ENCODE measurements at regions not wholly inside any gene's neighbourhood (a gene's known extent, or its start where the extent isn't known, plus 50 kb on each side); places are given as distances from the start of the nearest gene placed in this dataset.

DNA sequence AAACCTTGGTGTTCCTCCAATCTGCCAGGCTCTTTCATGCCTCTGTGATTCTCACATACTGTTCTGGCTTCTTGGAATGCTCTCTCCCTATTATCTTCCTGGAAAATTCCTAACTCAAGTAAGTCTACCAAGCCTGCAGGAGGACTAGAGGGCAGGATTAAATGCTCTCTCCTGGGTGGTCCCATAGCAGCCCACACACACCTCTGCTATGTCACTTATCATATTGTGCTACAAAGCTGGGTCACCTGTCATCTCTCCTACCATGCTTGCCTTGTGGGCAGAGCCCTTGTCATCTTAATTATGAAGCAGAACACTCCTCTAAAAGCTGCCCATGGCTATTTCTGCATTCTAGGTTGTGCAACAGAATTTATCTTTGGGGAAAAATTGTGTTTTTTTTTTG lies 344.5 kb upstream of the NOCT start:
- Histone ChIP-seq H3K36me3 (no peaks in the 10 kb centered on the region), H3K27ac (no peak overlapping the region), H3K9me3 (no peaks in the 10 kb centered on the region), H3K4me3 (no peak overlapping the region), H3K27me3 (replicated peaks; ENCODE audit: insufficient read depth) (no peaks in the 10 kb centered on the region), H3K4me1 (ENCODE audit: control insufficient read depth in 1 of 2, low read depth in 2 of 2) (peaks cover 4 to 11% of the 10 kb centered on the region in 2 donors)
- TF ChIP-seq, protein P1, sequence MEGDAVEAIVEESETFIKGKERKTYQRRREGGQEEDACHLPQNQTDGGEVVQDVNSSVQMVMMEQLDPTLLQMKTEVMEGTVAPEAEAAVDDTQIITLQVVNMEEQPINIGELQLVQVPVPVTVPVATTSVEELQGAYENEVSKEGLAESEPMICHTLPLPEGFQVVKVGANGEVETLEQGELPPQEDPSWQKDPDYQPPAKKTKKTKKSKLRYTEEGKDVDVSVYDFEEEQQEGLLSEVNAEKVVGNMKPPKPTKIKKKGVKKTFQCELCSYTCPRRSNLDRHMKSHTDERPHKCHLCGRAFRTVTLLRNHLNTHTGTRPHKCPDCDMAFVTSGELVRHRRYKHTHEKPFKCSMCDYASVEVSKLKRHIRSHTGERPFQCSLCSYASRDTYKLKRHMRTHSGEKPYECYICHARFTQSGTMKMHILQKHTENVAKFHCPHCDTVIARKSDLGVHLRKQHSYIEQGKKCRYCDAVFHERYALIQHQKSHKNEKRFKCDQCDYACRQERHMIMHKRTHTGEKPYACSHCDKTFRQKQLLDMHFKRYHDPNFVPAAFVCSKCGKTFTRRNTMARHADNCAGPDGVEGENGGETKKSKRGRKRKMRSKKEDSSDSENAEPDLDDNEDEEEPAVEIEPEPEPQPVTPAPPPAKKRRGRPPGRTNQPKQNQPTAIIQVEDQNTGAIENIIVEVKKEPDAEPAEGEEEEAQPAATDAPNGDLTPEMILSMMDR (IDR thresholded peaks at IDR 0.05), result no peak
- no peak for DNase-seq (ENCODE audit: low spot score)
- no peak for ATAC-seq (ENCODE audit: insufficient number of reproducible peaks, low FRiP score, low read depth)

DNA sequence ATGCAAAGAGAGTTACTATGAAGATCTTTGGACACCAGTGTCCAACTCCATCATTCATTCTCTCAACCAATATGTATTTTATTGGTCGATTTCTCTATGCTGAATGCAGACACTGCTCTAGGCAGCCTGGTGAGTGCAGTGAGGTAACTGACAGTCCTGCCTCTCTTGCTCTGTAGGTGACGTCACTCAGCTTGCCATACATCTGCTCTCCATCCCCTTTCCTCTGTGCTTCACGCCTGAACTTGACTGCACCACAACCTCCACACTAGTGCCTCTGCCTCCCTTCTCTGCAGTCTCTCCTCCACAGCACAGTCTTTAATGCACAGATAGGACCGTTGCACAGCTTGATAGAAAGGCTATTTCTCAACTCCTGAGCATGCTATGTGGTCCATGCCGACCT lies 344.9 kb upstream of the NOCT start:
- H3K27me3 ChIP-seq (replicated peaks; ENCODE audit: insufficient read depth), result no peaks in the 10 kb centered on the region
- DNase-seq (ENCODE audit: low spot score) (no peak), ATAC-seq (ENCODE audit: insufficient number of reproducible peaks, low FRiP score, low read depth) (no peak)
- H3K4me1 ChIP-seq (ENCODE audit: control insufficient read depth in 1 of 2, low read depth in 2 of 2), result peaks cover 4 to 11% of the 10 kb centered on the region in 2 donors
- TF ChIP-seq, protein P1 (IDR thresholded peaks at IDR 0.05), result no peak
- no peaks in the 10 kb centered on the region for H3K36me3 ChIP-seq
- no peaks in the 10 kb centered on the region for H3K9me3 ChIP-seq
- no peak overlapping the region for H3K4me3 ChIP-seq
- H3K27ac ChIP-seq, result no peak overlapping the region

DNA sequence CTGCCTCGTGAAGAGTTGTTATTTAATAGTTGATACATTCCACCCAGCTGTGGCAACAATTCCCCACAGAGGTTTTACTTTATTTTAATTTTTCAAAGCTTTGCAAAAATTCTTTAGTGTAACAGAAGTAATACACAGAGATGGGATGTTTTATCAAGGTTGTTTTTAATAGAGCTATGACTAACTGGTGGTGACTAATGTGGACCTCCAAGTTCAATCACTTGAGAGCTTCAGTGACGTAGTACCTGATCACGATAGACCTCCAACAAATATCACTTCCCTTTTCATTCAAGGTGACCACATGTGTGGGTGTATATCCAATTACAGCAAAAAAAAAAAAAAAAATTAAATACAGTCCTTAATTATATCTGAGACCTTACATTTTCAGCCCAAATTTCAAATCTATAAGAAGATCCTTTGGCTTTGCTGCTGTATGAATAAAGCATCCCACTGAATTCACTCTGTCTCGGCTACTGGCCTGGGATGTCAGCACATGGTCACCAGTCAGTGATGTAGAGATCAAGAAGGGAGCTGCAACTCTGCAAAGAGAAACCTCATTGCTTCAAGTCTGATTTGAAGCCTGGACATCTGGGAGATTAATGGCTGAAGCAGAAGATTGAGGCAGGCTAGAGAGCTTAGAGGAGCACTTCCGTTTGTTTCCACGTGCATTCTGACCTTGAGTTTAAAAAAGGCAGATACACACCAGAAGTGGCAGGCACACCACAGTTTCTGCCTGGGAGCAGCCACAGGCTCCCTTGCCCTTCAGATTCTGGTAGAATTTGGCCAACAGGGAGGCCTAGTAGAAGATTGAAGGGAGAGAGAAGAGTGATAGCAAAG lies 345.9 kb upstream of the NOCT start:
- DNase-seq (ENCODE audit: low spot score), result no peak
- no peak overlapping the region for H3K4me3 ChIP-seq
- H3K9me3 ChIP-seq, result no peaks in the 10 kb centered on the region
- ATAC-seq (ENCODE audit: insufficient number of reproducible peaks, low FRiP score, low read depth), result no peak
- no peak overlapping the region for H3K27ac ChIP-seq
- peaks cover 4 to 11% of the 10 kb centered on the region in 2 donors for H3K4me1 ChIP-seq (ENCODE audit: control insufficient read depth in 1 of 2, low read depth in 2 of 2)
- H3K36me3 ChIP-seq, result no peaks in the 10 kb centered on the region
- TF ChIP-seq, protein P1 (IDR thresholded peaks at IDR 0.05), result no peak
- H3K27me3 ChIP-seq (replicated peaks; ENCODE audit: insufficient read depth), result no peaks in the 10 kb centered on the region

DNA sequence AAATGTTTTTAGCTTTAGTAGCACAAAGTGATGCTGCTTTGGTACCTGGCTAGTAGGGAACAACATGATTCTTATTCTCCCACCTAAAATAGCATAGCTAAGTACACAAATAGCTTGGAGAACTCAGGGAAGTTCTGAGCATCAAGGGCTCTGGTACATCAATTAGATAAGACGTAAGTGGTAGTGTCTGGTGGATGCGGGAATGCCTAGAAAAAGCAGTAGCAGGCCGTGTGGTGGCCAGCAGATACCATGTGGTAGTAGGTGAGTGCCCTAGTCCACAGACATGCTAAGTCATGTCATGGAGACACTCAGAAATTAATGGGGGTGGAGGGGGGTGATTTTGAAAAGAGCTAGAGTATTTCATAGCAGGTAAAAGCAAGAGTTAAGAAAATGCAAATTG lies 347.3 kb upstream of the NOCT start:
- Histone ChIP-seq H3K36me3 (no peaks in the 10 kb centered on the region), H3K9me3 (no peaks in the 10 kb centered on the region), H3K27ac (no peak overlapping the region), H3K4me3 (no peak overlapping the region), H3K4me1 (ENCODE audit: control insufficient read depth in 1 of 2, low read depth in 2 of 2) (peaks cover 0 to 11% of the 10 kb centered on the region in 2 donors), H3K27me3 (replicated peaks; ENCODE audit: insufficient read depth) (no peaks in the 10 kb centered on the region)
- DNase-seq (ENCODE audit: low spot score), result no peak
- TF ChIP-seq, protein P1 (IDR thresholded peaks at IDR 0.05), result no peak
- no peak for ATAC-seq (ENCODE audit: insufficient number of reproducible peaks, low FRiP score, low read depth)

DNA sequence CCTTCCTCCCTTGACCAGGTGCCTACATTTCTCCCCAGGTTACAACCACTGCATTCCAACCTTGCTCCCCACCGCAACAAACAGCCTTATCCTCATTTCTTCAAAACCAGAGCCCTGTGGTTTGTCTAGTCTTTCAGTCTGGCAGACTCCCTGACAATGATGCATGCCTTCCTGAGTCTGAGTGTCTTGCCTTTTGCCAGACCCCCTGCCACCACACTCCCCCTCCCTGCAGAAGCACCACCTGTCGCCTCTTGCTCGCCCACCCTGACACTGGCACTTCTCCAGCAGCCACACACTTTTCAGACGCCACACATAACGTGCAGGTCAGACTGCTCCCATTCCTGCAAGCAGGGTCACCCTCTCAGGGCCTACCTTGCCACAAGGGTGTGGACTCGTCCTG lies 349.2 kb upstream of the NOCT start:
- H3K36me3 ChIP-seq, result no peaks in the 10 kb centered on the region
- TF ChIP-seq, protein P1 (IDR thresholded peaks at IDR 0.05), result no peak
- H3K9me3 ChIP-seq, result no peaks in the 10 kb centered on the region
- no peaks in the 10 kb centered on the region for H3K4me1 ChIP-seq (ENCODE audit: control insufficient read depth in 1 of 2, low read depth in 2 of 2)
- ATAC-seq (ENCODE audit: insufficient number of reproducible peaks, low FRiP score, low read depth) (no peak), DNase-seq (ENCODE audit: low spot score) (no peak)
- H3K27me3 ChIP-seq (replicated peaks; ENCODE audit: insufficient read depth), result no peaks in the 10 kb centered on the region
- no peak overlapping the region for H3K27ac ChIP-seq
- H3K4me3 ChIP-seq, result no peak overlapping the region
